Pancreas (tissue), 10 donors: ENCODE measurements at regions not wholly inside any gene's neighbourhood (a gene's known extent, or its start where the extent isn't known, plus 50 kb on each side); places are given as distances from the start of the nearest gene placed in this dataset.

Experiments used
- ATAC-seq, 4 donors: fragments of 200-7000 bp; cut with Tn5 transposase; one replicate each; pipeline versions ENCODE4 v1.8.0 to v1.9.1; 2020; ENCODE audit warnings: mild to moderate bottlenecking in 4 of 4, moderate library complexity in 4 of 4
- DNase-seq, 6 donors: peaks; one replicate each; pipeline ENCODE4 v3.0.0-alpha.2; 2020
- FAIRE-seq: peaks from 2 replicates; lab custom pipeline; 2012; peaks lifted over from hg19 to GRCh38; lab: Jason Lieb, UNC
- H3K27ac ChIP-seq, 4 donors: fragments of 200-600 bp; sonication (generic); 1 replicate in 3 of 4; 2 replicates in 1 of 4; pipeline versions ENCODE4 v1.5.0 to v1.8.0; 2020
- H3K27me3 ChIP-seq, 4 donors: fragments of 200-600 bp; one replicate each; pipeline ENCODE4 v1.8.0; 2021
- H3K36me3 ChIP-seq, 3 donors: fragments of 200-600 bp; sonication (generic) in 1 of 3; one replicate each; pipeline versions ENCODE4 v1.5.0 to v1.8.0; 2020 to 2021
- H3K4me1 ChIP-seq, 3 donors: fragments of 200-600 bp; one replicate each; pipeline ENCODE4 v1.8.0; 2021
- H3K4me3 ChIP-seq, 4 donors: fragments of 200-600 bp; sonication (generic) in 2 of 4; one replicate each; pipeline versions ENCODE4 v1.5.0 to v1.8.0; 2020 to 2021
- H3K9me3 ChIP-seq, 4 donors: fragments of 200-600 bp; one replicate each; pipeline ENCODE4 v1.8.0; 2021
- WGBS, 2 donors: extraction: QIAGEN DNeasy Blood & Tissue Kit; methylation state at CpG; one replicate each; pipeline ENCODE4 v1.1.7; 2013; 5-methylcytosine and 5-hydroxymethylcytosine counted together
- intact Hi-C, 3 donors: fragments of 100-400 bp; cut with DNase I; formaldehyde crosslinking; loops; one replicate each; pipeline versions ENCODE4 v1.11.1 to v1.14.2; 2022
- TF ChIP-seq, protein P1 (sequence below), 4 donors: fragments of 200-600 bp; sonication (generic) in 3 of 4; IDR thresholded peaks; one replicate each; pipeline versions ENCODE4 v1.5.0 to v1.8.0; 2021; ENCODE audit warnings: antibody characterized with exemption in 4 of 4
- donor health status: healthy with polysubstance abuse.
- donor health status: DM: no; HTN: no; CAD: no; lungs with moderate emphysema.
- donor health status: DM: no; HTN: no; CAD: no.
- donor health status: control.
- donor health status: control.
- donor health status: Bipolar disorder and iron deficiency.
- donor health status: DM: yes; HTN: yes; CAD: no.
- donor health status: DM: no; HTN: no; CAD: no.
- donor health status: DM: no; HTN: no; CAD: no.
- donor health status: DM: yes; HTN: yes; CAD: no.

DNA sequence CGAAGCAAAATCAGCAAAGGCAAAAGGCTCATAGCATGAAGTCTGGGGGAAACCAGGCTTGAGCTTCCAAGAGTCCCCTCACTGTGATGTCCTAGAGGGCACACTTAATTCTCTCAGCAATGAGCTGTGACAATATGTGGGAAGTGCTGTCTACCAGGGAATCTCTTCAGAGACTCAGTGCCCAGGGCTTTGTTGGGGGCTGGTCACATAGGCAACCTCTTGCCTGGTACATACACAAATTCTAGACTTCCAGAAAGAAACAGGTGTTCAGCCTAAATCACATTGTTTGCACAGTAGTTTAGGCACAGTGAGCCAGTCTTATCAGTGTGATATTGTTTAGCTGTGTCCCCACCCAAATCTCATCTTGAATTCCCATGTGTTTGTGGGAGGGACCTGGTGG is 400.5 kb downstream of the PRDM2 start:
- FAIRE-seq = no peak
- intact Hi-C loops = loop anchor here in 1 of 3 donors (10.0 kb wide), 1 partner anchor 944 kb away; no protein-coding TSS in a partner anchor

DNA sequence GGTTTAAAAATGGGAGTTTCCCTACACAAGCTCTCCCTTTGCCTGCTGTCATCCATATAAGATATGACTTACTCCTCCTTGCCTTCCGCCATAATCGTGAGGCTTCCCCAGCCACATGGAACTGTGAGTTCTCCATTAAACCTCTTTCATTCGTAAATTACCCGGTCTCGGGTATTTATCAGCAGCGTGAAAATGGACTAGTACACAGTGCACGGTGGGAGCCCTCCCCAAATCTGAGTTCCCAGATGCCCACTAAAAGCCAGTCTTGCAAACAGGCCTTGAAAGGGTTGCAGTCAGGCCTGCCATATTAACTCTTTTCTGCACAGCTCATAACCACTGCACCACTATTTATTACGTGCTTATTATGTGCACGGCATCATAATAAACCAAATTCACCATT is 400.9 kb downstream of the PRDM2 start:
- DNase-seq (no peak), ATAC-seq (no peak), FAIRE-seq (no peak)
- intact Hi-C loops = loop anchor here in 1 of 3 donors (10.0 kb wide), 1 partner anchor 944 kb away; no protein-coding TSS in a partner anchor
- H3K4me3 ChIP-seq = no peak overlapping the region
- H3K27me3 ChIP-seq = no peaks in the 10 kb centered on the region
- H3K9me3 ChIP-seq = no peaks in the 10 kb centered on the region
- 92 to 97% methylated on average over 9 of the region's 9 CpGs for WGBS, 2 donors
- no peaks in the 10 kb centered on the region for H3K36me3 ChIP-seq
- peaks cover 0 to 7% (median 0%) of the 10 kb centered on the region in 3 donors for H3K4me1 ChIP-seq
- no peak overlapping the region for H3K27ac ChIP-seq
- TF ChIP-seq, protein P1, sequence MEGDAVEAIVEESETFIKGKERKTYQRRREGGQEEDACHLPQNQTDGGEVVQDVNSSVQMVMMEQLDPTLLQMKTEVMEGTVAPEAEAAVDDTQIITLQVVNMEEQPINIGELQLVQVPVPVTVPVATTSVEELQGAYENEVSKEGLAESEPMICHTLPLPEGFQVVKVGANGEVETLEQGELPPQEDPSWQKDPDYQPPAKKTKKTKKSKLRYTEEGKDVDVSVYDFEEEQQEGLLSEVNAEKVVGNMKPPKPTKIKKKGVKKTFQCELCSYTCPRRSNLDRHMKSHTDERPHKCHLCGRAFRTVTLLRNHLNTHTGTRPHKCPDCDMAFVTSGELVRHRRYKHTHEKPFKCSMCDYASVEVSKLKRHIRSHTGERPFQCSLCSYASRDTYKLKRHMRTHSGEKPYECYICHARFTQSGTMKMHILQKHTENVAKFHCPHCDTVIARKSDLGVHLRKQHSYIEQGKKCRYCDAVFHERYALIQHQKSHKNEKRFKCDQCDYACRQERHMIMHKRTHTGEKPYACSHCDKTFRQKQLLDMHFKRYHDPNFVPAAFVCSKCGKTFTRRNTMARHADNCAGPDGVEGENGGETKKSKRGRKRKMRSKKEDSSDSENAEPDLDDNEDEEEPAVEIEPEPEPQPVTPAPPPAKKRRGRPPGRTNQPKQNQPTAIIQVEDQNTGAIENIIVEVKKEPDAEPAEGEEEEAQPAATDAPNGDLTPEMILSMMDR (IDR thresholded peaks at IDR 0.05) = no peak

More for the DNA sequence above, 400.5 kb downstream of the PRDM2 start:
- H3K36me3 ChIP-seq = no peaks in the 10 kb centered on the region
- no peak for DNase-seq
- TF ChIP-seq, protein P1 (IDR thresholded peaks at IDR 0.05) = no peak
- ATAC-seq = no peak
- H3K27me3 ChIP-seq = no peaks in the 10 kb centered on the region
- no peaks in the 10 kb centered on the region for H3K9me3 ChIP-seq
- H3K27ac ChIP-seq = no peak overlapping the region
- H3K4me1 ChIP-seq = peaks cover 0 to 7% (median 0%) of the 10 kb centered on the region in 3 donors
- H3K4me3 ChIP-seq = no peak overlapping the region
- WGBS, 2 donors = 93 to 100% methylated on average over 1 of the region's 1 CpG

DNA sequence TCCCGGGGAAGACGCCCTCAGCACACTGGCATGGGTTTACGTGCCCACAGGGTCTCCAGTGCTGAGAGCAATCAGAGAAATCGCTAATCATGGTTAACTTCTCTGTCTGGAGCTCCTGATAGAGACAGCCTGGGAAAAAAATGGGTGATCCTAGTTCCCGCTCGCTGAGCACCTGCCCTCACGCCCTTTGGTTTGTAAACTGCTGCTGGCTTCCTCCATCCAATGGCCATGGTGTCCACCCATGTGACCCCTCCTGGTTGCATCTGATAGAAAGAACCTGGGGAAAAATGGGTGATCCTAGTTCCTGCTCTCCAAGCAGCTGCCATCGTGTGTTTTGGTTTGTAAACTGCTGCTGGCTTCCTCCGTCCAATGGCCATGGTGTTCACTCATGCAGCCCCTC is 402.2 kb downstream of the PRDM2 start:
- Histone ChIP-seq H3K4me1 (peaks cover 0 to 7% (median 0%) of the 10 kb centered on the region in 3 donors), H3K4me3 (no peak overlapping the region), H3K27ac (no peak overlapping the region), H3K36me3 (no peaks in the 10 kb centered on the region), H3K27me3 (no peaks in the 10 kb centered on the region), H3K9me3 (no peaks in the 10 kb centered on the region)
- TF ChIP-seq, protein P1 (IDR thresholded peaks at IDR 0.05) = no peak
- ATAC-seq (no peak), DNase-seq (no peak), FAIRE-seq (no peak)
- 90 to 92% methylated on average over 9 of the region's 9 CpGs for WGBS, 2 donors
- intact Hi-C loops = loop anchor here in 1 of 3 donors (10.0 kb wide), 1 partner anchor 943 kb away; no protein-coding TSS in a partner anchor

DNA sequence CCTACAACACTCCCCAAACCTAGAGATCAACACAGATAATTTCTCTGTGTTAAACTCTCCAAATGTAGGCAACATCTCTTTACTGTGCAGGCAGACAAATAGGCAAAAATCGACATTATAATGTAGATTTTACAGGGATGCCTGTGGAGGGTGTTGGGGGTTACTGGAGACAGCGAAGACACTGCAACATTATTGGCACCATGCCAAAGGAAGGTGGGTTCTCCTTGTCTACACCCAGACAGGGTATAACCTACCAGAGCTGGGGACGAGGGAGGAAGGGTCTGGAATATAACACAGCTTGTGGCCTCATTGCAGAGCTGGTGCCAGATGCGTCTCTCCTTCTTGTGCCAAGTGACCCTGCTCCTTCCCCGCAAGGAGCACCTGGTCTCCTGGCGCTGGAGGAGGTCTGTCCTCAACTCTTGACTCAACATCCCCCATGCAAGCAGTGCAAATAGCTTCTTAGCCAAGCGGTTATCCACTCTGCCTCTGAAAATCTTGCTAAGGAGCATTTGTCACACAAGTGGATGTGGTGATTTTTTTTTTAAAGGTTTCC is 404.0 kb downstream of the PRDM2 start:
- FAIRE-seq (no peak), DNase-seq (no peak), ATAC-seq (no peak)
- WGBS, 2 donors = 82 to 88% methylated on average over 7 of the region's 7 CpGs
- no peak overlapping the region for H3K27ac ChIP-seq
- TF ChIP-seq, protein P1 (IDR thresholded peaks at IDR 0.05) = no peak
- intact Hi-C loops = loop anchor here in 1 of 3 donors (10.0 kb wide), 1 partner anchor 941 kb away; no protein-coding TSS in a partner anchor
- H3K4me3 ChIP-seq = no peak overlapping the region
- no peaks in the 10 kb centered on the region for H3K27me3 ChIP-seq
- no peaks in the 10 kb centered on the region for H3K9me3 ChIP-seq
- H3K4me1 ChIP-seq = peaks cover 7 to 14% (median 12%) of the 10 kb centered on the region in 3 donors
- H3K36me3 ChIP-seq = no peaks in the 10 kb centered on the region

DNA sequence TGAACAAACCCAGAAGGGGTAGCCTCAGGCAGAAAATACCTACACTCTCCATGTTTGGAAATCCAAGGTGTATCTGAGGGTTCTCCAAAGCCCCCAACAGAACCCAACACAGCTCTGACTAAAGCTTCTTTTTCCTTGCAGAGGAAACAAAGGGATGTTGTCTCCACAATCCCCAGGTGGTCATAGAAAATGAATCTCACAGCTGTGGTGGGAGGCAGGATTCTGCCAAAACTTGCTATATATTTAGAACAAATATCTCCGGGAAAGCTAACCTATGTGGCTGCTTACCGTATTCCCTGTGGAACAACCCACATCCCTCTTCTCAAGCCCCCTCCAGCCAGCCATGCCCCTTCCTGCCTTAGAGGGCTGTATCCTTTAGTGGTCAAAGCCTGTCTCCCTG is 406.1 kb downstream of the PRDM2 start:
- H3K27me3 ChIP-seq = no peaks in the 10 kb centered on the region
- no peak overlapping the region for H3K4me3 ChIP-seq
- H3K36me3 ChIP-seq = no peaks in the 10 kb centered on the region
- 82 to 90% methylated on average over 2 of the region's 2 CpGs for WGBS, 2 donors
- intact Hi-C loops = loop anchor here in 1 of 3 donors (10.0 kb wide), 1 partner anchor 939 kb away; no protein-coding TSS in a partner anchor
- FAIRE-seq (no peak), ATAC-seq (no peak), DNase-seq (no peak)
- H3K9me3 ChIP-seq = no peaks in the 10 kb centered on the region
- TF ChIP-seq, protein P1 (IDR thresholded peaks at IDR 0.05) = no peak
- no peak overlapping the region for H3K27ac ChIP-seq
- peaks cover 4 to 15% (median 14%) of the 10 kb centered on the region in 3 donors for H3K4me1 ChIP-seq
